ENCODE measurements at regions not wholly inside any gene's neighbourhood (a gene's known extent, or its start where the extent isn't known, plus 50 kb on each side); places are given as distances from the start of the nearest gene placed in this dataset.

DNA sequence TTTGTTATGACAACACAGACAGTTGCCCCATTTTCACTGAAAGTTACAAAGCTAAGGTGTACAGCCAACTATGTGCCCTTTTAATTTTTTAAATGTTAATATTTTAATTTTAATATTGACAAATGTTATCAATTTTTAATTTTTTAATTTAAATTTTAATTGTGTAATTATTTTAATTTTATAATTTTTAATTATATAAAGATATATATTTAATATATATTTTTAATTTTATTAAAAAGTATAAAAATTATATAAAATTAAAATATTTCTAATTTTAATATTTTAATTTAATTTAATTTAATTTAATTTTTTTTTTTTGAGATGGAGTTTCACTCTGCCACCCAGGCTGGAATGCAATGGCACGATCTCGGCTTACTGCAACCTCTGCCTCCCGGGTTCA is 52.1 kb upstream of the ATP11B start:
- no peak for DNase-seq (ENCODE audit: low read depth)
- TF ChIP-seq, protein P1, sequence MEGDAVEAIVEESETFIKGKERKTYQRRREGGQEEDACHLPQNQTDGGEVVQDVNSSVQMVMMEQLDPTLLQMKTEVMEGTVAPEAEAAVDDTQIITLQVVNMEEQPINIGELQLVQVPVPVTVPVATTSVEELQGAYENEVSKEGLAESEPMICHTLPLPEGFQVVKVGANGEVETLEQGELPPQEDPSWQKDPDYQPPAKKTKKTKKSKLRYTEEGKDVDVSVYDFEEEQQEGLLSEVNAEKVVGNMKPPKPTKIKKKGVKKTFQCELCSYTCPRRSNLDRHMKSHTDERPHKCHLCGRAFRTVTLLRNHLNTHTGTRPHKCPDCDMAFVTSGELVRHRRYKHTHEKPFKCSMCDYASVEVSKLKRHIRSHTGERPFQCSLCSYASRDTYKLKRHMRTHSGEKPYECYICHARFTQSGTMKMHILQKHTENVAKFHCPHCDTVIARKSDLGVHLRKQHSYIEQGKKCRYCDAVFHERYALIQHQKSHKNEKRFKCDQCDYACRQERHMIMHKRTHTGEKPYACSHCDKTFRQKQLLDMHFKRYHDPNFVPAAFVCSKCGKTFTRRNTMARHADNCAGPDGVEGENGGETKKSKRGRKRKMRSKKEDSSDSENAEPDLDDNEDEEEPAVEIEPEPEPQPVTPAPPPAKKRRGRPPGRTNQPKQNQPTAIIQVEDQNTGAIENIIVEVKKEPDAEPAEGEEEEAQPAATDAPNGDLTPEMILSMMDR (conservative IDR thresholded peaks at IDR 0.05; ENCODE audit: control insufficient read depth, insufficient read depth, low read depth, low read length), result no peak

More for the DNA sequence above, 52.1 kb upstream of the ATP11B start:
- no peak overlapping the region for H3K4me3 ChIP-seq (ENCODE audit: control insufficient read depth, low read depth, low read length)

Data from fibroblast of mammary gland (primary cell).